ENCODE measurements at regions not wholly inside any gene's neighbourhood (a gene's known extent, or its start where the extent isn't known, plus 50 kb on each side); places are given as distances from the start of the nearest gene placed in this dataset.
"Not testable (repeated sequence)": the region's sequence is repeated elsewhere in the genome, so short reads cannot be mapped to it uniquely, and the experiment has no call there.

- TF ChIP-seq, protein P1, sequence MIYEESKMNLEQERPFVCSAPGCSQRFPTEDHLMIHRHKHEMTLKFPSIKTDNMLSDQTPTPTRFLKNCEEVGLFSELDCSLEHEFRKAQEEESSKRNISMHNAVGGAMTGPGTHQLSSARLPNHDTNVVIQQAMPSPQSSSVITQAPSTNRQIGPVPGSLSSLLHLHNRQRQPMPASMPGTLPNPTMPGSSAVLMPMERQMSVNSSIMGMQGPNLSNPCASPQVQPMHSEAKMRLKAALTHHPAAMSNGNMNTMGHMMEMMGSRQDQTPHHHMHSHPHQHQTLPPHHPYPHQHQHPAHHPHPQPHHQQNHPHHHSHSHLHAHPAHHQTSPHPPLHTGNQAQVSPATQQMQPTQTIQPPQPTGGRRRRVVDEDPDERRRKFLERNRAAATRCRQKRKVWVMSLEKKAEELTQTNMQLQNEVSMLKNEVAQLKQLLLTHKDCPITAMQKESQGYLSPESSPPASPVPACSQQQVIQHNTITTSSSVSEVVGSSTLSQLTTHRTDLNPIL (CRISPR knock-in tag; IDR thresholded peaks at IDR 0.05; ENCODE audit: low read depth), result no peak
- peak; percentile 25; the same call in 1 of the 2 replicates for TF ChIP-seq ISL1 (CRISPR knock-in tag; IDR thresholded peaks at IDR 0.05)
- no peak for ATAC-seq
Measured at GRCh38 chr5:164237486-164237885, 732.1 kb downstream of the MAT2B start.

- peak; percentile 49 for TF ChIP-seq ZNF8 (CRISPR knock-in tag; IDR thresholded peaks at IDR 0.05)
- ATAC-seq, result not testable (repeated sequence)
Measured at GRCh38 chr5:164251781-164252180, 746.4 kb downstream of the MAT2B start.

GRCh38 chr5:164253764-164254163 lies 748.3 kb downstream of the MAT2B start:
- no peak for ATAC-seq
- TF ChIP-seq, protein P1 (CRISPR knock-in tag; IDR thresholded peaks at IDR 0.05; ENCODE audit: low read depth), result no peak
- TF ChIP-seq, protein P2, sequence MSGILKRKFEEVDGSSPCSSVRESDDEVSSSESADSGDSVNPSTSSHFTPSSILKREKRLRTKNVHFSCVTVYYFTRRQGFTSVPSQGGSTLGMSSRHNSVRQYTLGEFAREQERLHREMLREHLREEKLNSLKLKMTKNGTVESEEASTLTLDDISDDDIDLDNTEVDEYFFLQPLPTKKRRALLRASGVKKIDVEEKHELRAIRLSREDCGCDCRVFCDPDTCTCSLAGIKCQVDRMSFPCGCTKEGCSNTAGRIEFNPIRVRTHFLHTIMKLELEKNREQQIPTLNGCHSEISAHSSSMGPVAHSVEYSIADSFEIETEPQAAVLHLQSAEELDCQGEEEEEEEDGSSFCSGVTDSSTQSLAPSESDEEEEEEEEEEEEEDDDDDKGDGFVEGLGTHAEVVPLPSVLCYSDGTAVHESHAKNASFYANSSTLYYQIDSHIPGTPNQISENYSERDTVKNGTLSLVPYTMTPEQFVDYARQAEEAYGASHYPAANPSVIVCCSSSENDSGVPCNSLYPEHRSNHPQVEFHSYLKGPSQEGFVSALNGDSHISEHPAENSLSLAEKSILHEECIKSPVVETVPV (CRISPR knock-in tag; IDR thresholded peaks at IDR 0.05), result no peak
- TF ChIP-seq POU6F1 (CRISPR knock-in tag; IDR thresholded peaks at IDR 0.05; ENCODE audit: borderline replicate concordance, low read depth) (no peak), SNAI2 (CRISPR knock-in tag; IDR thresholded peaks at IDR 0.05) (no peak), TOX (CRISPR knock-in tag; IDR thresholded peaks at IDR 0.05; ENCODE audit: borderline replicate concordance) (no peak), ZFP30 (CRISPR knock-in tag; IDR thresholded peaks at IDR 0.05) (no peak), GLIS3 (CRISPR knock-in tag; IDR thresholded peaks at IDR 0.05) (no peak), ISL1 (CRISPR knock-in tag; IDR thresholded peaks at IDR 0.05) (no peak), ZC3H10 (CRISPR knock-in tag; IDR thresholded peaks at IDR 0.05) (no peak), ZNF565 (CRISPR knock-in tag; conservative IDR thresholded peaks at IDR 0.05; ENCODE audit: low read depth) (no peak), ZNF8 (CRISPR knock-in tag; IDR thresholded peaks at IDR 0.05) (no peak), ESRRG (CRISPR knock-in tag; IDR thresholded peaks at IDR 0.05) (no peak), CSDC2 (CRISPR knock-in tag; IDR thresholded peaks at IDR 0.05) (no peak), BACH2 (CRISPR knock-in tag; IDR thresholded peaks at IDR 0.05; ENCODE audit: borderline replicate concordance) (no peak), TCF4 (CRISPR knock-in tag; IDR thresholded peaks at IDR 0.05; ENCODE audit: borderline replicate concordance) (no peak)
- TF ChIP-seq, protein P3, sequence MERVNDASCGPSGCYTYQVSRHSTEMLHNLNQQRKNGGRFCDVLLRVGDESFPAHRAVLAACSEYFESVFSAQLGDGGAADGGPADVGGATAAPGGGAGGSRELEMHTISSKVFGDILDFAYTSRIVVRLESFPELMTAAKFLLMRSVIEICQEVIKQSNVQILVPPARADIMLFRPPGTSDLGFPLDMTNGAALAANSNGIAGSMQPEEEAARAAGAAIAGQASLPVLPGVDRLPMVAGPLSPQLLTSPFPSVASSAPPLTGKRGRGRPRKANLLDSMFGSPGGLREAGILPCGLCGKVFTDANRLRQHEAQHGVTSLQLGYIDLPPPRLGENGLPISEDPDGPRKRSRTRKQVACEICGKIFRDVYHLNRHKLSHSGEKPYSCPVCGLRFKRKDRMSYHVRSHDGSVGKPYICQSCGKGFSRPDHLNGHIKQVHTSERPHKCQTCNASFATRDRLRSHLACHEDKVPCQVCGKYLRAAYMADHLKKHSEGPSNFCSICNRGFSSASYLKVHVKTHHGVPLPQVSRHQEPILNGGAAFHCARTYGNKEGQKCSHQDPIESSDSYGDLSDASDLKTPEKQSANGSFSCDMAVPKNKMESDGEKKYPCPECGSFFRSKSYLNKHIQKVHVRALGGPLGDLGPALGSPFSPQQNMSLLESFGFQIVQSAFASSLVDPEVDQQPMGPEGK (CRISPR knock-in tag; IDR thresholded peaks at IDR 0.05; ENCODE audit: borderline replicate concordance), result no peak

DNA sequence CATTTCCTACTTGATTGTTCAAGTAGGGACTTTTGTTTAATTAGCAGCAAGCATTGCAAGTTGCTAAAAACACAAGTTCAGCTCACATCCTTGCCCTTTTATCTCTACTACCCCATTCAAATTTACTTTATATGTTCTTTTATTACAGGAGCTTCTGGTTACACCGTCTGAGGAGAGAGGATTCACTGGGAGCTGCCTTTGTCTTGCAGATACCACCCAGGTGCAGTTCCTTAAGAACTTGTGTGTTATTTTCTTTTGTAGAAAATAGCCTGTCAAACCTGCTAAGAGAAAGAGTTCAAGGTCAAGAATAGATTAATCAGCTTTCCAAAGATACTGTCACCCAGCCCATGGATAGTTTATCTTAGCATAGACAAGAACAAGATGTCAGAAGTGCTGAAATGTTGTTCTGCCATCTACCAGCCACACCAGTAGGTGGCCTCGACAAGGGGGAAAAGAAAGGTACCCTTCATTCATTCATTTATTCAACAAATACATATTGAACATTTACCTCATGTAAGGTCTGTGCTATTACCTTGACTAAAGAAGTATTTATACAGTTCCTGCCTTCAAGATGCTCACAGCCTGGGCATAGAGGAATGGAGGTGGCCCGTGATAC lies 750.3 kb downstream of the MAT2B start:
- ATAC-seq, result no peak
- TF ChIP-seq ISL1 (CRISPR knock-in tag; IDR thresholded peaks at IDR 0.05), result no peak
- TF ChIP-seq, protein P2 (CRISPR knock-in tag; IDR thresholded peaks at IDR 0.05), result no peak
- no peak for TF ChIP-seq GLIS3 (CRISPR knock-in tag; IDR thresholded peaks at IDR 0.05)
- no peak for TF ChIP-seq ZFP30 (CRISPR knock-in tag; IDR thresholded peaks at IDR 0.05)
- no peak for TF ChIP-seq RARB (CRISPR knock-in tag; IDR thresholded peaks at IDR 0.05)
- no peak for TF ChIP-seq TCF4 (CRISPR knock-in tag; IDR thresholded peaks at IDR 0.05; ENCODE audit: borderline replicate concordance)
- TF ChIP-seq BACH2 (CRISPR knock-in tag; IDR thresholded peaks at IDR 0.05; ENCODE audit: borderline replicate concordance), result no peak
- TF ChIP-seq PPARA (CRISPR knock-in tag; IDR thresholded peaks at IDR 0.05; ENCODE audit: borderline replicate concordance), result no peak
- TF ChIP-seq, protein P3 (CRISPR knock-in tag; IDR thresholded peaks at IDR 0.05; ENCODE audit: borderline replicate concordance), result no peak
- no peak for TF ChIP-seq ESRRG (CRISPR knock-in tag; IDR thresholded peaks at IDR 0.05)
- TF ChIP-seq TSHZ2 (CRISPR knock-in tag; IDR thresholded peaks at IDR 0.05), result no peak

Measured in SK-N-SH treated with all-trans-retinoic acid at 6 μM for 48 hours (cell line).